Testis (tissue), 2 donors: ENCODE measurements at regions not wholly inside any gene's neighbourhood (a gene's known extent, or its start where the extent isn't known, plus 50 kb on each side); places are given as distances from the start of the nearest gene placed in this dataset.

Experiments used
- DNase-seq: peaks from one replicate; pipeline ENCODE4 v3.0.0-alpha.2; 2019
- H3K27ac ChIP-seq, 2 donors: fragments of 200-600 bp; sonication (generic); one replicate each; pipeline ENCODE4 v1.5.1; 2019
- H3K27me3 ChIP-seq: fragments of 200-600 bp; sonication (generic); one replicate; pipeline ENCODE4 v1.5.1; 2019
- H3K36me3 ChIP-seq: fragments of 200-600 bp; sonication (generic); one replicate; pipeline ENCODE4 v1.5.1; 2017; ENCODE audit warnings: low read depth; ENCODE audit errors: missing control alignments
- H3K4me1 ChIP-seq: fragments of 200-600 bp; sonication (generic); one replicate; pipeline ENCODE4 v1.5.1; 2019
- H3K4me3 ChIP-seq, 2 donors: fragments of 200-600 bp; sonication (generic); one replicate each; pipeline ENCODE4 v1.5.1; 2017 to 2019
- H3K9me3 ChIP-seq: fragments of 200-600 bp; sonication (generic); one replicate; pipeline ENCODE4 v1.5.1; 2017
- CTCF ChIP-seq, 3 experiments: fragments of 450-650 bp in 2 of 3; fragments of 200-600 bp in 1 of 3; sonication (generic) in 1 of 3; IDR thresholded peaks; one replicate each; pipeline ENCODE4 v1.5.1; 2016 to 2019; ENCODE audit warnings: antibody characterized with exemption in 3 of 3, mild to moderate bottlenecking in 2 of 3, moderate library complexity in 1 of 3
- POLR2A ChIP-seq: fragments of 450-650 bp; IDR thresholded peaks from one replicate; pipeline ENCODE4 v1.6.1; 2017; ENCODE audit warnings: antibody characterized with exemption, mild to moderate bottlenecking, moderate library complexity
- WGBS, 2 donors: methylation state at CpG; one replicate each; pipeline ENCODE4 v1.1.5; 2018; 5-methylcytosine and 5-hydroxymethylcytosine counted together
- intact Hi-C: fragments of 100-400 bp; cut with DNase I; formaldehyde crosslinking; loops from one replicate; pipeline ENCODE4 v1.15.1; 2023; ENCODE audit warnings: low total_unique reads

DNA sequence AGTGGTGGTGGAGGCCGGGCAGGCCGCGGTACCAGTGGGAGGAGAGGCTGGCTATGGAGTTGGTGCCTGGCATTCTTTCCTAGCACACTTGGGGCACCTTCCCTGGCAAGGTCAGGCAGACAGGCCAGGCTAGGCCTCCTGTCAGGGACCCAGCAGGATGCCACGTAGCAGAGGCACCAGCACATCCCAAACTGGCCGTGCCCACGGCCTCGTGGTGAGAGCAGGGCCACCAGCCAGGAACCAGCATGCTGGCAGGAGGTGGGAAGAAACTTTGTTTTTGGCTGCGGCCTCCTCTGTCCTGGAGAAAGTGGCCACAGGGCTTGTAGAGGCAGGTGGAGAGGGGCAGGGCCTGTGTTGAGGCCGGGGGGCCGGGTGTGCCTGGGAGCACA is 57.6 kb upstream of the CBFA2T3 start:
- 63 to 76% methylated on average over 6 to 10 of the region's 10 CpGs for WGBS, 2 donors
- H3K27me3 ChIP-seq = no peaks in the 10 kb centered on the region
- intact Hi-C loops = no loop called here

GRCh38 chr16:89034971-89035668 is 58.1 kb upstream of the CBFA2T3 start:
- no peak for TF ChIP-seq POLR2A
- no peak for TF ChIP-seq CTCF (IDR thresholded peaks at IDR 0.05)
- Histone ChIP-seq H3K27ac (no peak overlapping the region), H3K27me3 (no peaks in the 10 kb centered on the region), H3K4me3 (no peak overlapping the region), H3K4me1 (no peaks in the 10 kb centered on the region), H3K9me3 (no peaks in the 10 kb centered on the region), H3K36me3 (no peaks in the 10 kb centered on the region)
- intact Hi-C loops = no loop called here
- no peak for DNase-seq
- 52 to 60% methylated on average over 17 to 23 of the region's 23 CpGs for WGBS, 2 donors

More for the DNA sequence above, 57.6 kb upstream of the CBFA2T3 start:
- DNase-seq = no peak
- Histone ChIP-seq H3K9me3 (no peaks in the 10 kb centered on the region), H3K4me1 (no peaks in the 10 kb centered on the region), H3K4me3 (no peak overlapping the region), H3K27ac (no peak overlapping the region), H3K36me3 (no peaks in the 10 kb centered on the region)
- TF ChIP-seq POLR2A (no peak), CTCF (IDR thresholded peaks at IDR 0.05) (no peak)

DNA sequence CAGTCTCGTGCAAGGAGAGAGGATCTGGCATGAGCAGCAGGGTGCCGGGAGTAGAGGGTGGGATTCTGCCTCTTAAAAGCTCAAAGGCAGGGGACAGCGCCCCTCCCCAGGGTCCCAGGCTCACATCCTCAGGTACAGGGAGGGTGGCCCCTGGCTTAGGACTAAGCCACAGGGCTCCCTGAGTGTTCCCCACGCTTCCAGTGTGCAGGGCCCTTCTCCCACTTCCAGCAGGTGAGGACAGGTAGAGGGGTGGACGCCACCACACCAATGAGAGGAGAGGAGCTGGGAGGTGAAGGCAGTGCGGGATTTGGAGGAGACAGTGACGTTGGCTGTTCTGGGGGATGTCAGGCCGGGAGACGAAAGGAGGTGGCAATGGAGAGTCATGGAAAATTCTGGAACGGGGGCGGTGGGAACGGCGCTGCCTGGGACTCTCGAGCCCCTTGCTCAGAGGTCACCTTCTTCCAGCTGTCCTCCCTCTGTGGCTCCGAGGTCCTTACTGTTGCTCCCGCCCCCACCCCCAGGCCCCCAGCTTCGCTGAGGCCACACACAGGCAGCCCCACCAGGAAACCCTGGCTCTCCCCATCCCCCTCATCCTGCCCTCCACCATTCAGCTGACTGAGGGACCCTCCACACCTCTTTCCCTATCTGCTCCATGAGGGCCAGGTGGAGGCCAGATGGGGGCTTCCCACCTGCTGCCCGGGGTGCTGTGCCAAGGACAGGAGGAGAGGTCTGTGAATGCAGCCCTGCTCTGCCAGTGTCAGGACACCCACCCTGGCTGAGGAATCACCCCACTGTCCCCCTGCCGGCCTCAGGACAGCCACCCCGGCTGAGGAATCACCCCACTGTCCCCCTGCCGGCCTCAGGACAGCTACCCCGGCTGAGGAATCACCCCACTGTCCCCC is 57.7 kb upstream of the ACSF3 start:
- Histone ChIP-seq H3K4me3 (no peak overlapping the region), H3K9me3 (no peaks in the 10 kb centered on the region), H3K4me1 (no peaks in the 10 kb centered on the region), H3K27ac (no peak overlapping the region), H3K36me3 (no peaks in the 10 kb centered on the region), H3K27me3 (no peaks in the 10 kb centered on the region)
- 59 to 68% methylated on average over 13 to 22 of the region's 22 CpGs for WGBS, 2 donors
- intact Hi-C loops = no loop called here
- TF ChIP-seq POLR2A = no peak
- TF ChIP-seq CTCF (IDR thresholded peaks at IDR 0.05) = no peak
- no peak for DNase-seq

DNA sequence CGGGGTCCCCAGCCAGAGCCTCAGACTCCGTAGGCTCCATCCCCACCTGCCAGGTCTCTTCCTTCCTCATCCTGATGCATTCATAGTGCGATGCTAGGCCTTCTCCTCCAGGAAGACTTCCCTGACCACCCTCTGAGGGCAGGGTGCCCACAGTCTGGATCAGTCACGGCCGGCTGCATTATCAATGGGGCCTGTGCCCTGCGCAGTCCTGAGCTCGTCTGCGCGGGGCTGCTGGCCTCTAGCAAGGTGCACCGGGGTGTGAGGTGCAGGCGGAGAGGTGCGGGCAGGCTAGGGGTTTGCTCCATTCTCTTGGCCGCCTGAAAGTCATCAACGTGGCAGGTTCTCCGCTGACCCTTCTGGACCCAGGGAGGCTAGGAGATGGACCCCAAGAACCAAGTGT is 56.9 kb upstream of the ACSF3 start:
- TF ChIP-seq CTCF (IDR thresholded peaks at IDR 0.05) (no peak), POLR2A (no peak)
- Histone ChIP-seq H3K9me3 (no peaks in the 10 kb centered on the region), H3K36me3 (no peaks in the 10 kb centered on the region), H3K27ac (no peak overlapping the region), H3K4me1 (no peaks in the 10 kb centered on the region), H3K27me3 (no peaks in the 10 kb centered on the region), H3K4me3 (no peak overlapping the region)
- intact Hi-C loops = no loop called here
- WGBS, 2 donors = 85 to 89% methylated on average over 10 to 15 of the region's 15 CpGs
- no peak for DNase-seq
